ENCODE measurements at regions not wholly inside any gene's neighbourhood (a gene's known extent, or its start where the extent isn't known, plus 50 kb on each side); places are given as distances from the start of the nearest gene placed in this dataset.

DNA sequence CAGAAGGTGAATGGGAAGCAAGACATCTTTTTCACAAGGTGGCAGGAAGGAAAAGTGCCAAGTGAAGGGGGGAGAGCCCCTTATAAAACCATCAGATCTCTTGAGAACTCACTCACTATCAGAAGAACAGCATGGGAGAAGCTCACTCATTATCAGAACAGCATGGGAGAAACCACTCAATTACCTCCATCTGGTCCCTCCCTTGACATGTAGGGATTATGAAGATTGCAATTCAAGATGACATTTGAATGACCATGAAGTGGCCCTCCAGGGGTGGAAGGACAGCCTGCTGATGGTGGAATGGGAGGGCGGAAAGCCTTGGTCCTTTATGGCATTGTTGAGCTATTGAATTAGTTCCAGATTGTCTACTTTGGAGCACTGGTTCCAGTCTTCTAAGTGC is 413.0 kb upstream of the MEX3C start:
- TF ChIP-seq ISL1 (CRISPR knock-in tag; IDR thresholded peaks at IDR 0.05) (no peak), BACH2 (CRISPR knock-in tag; IDR thresholded peaks at IDR 0.05; ENCODE audit: borderline replicate concordance) (no peak), TCF4 (CRISPR knock-in tag; IDR thresholded peaks at IDR 0.05; ENCODE audit: borderline replicate concordance) (no peak), ZFP30 (CRISPR knock-in tag; IDR thresholded peaks at IDR 0.05) (no peak), ZC3H10 (CRISPR knock-in tag; IDR thresholded peaks at IDR 0.05) (no peak), ZNF70 (CRISPR knock-in tag; IDR thresholded peaks at IDR 0.05) (no peak)
- TF ChIP-seq, protein P1, sequence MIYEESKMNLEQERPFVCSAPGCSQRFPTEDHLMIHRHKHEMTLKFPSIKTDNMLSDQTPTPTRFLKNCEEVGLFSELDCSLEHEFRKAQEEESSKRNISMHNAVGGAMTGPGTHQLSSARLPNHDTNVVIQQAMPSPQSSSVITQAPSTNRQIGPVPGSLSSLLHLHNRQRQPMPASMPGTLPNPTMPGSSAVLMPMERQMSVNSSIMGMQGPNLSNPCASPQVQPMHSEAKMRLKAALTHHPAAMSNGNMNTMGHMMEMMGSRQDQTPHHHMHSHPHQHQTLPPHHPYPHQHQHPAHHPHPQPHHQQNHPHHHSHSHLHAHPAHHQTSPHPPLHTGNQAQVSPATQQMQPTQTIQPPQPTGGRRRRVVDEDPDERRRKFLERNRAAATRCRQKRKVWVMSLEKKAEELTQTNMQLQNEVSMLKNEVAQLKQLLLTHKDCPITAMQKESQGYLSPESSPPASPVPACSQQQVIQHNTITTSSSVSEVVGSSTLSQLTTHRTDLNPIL (CRISPR knock-in tag; IDR thresholded peaks at IDR 0.05; ENCODE audit: low read depth) = no peak
- no peak for ATAC-seq

DNA sequence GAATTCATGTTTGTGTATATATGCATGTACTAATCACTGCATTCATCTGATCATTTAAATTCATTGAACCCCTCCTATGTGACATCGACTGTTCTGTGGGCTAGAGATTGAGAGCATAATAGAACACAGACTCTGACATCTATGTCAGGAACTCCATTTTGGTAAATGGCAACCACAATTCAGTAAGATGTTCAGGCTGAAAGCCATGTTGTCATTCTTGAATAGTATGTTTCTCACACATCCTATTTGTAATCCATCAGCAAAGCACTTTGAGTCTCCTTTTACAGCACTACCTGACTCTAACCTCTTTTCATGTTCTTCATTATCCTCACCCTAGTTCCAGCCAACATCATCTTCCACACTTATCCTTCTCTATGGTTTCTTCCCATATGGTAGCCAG is 413.8 kb upstream of the MEX3C start:
- ATAC-seq = no peak
- TF ChIP-seq SNAI2 (CRISPR knock-in tag; IDR thresholded peaks at IDR 0.05) (no peak), BACH2 (CRISPR knock-in tag; IDR thresholded peaks at IDR 0.05; ENCODE audit: borderline replicate concordance) (no peak), ZFP3 (CRISPR knock-in tag; IDR thresholded peaks at IDR 0.05) (no peak), ZFP30 (CRISPR knock-in tag; IDR thresholded peaks at IDR 0.05) (no peak), ZNF565 (CRISPR knock-in tag; conservative IDR thresholded peaks at IDR 0.05; ENCODE audit: low read depth) (no peak), CSDC2 (CRISPR knock-in tag; IDR thresholded peaks at IDR 0.05) (no peak), GLIS3 (CRISPR knock-in tag; IDR thresholded peaks at IDR 0.05) (no peak), TOX (CRISPR knock-in tag; IDR thresholded peaks at IDR 0.05; ENCODE audit: borderline replicate concordance) (no peak), ZNF8 (CRISPR knock-in tag; IDR thresholded peaks at IDR 0.05) (no peak), RARB (CRISPR knock-in tag; IDR thresholded peaks at IDR 0.05) (no peak), ISL1 (CRISPR knock-in tag; IDR thresholded peaks at IDR 0.05) (no peak), ZNF70 (CRISPR knock-in tag; IDR thresholded peaks at IDR 0.05) (no peak)
- TF ChIP-seq, protein P2, sequence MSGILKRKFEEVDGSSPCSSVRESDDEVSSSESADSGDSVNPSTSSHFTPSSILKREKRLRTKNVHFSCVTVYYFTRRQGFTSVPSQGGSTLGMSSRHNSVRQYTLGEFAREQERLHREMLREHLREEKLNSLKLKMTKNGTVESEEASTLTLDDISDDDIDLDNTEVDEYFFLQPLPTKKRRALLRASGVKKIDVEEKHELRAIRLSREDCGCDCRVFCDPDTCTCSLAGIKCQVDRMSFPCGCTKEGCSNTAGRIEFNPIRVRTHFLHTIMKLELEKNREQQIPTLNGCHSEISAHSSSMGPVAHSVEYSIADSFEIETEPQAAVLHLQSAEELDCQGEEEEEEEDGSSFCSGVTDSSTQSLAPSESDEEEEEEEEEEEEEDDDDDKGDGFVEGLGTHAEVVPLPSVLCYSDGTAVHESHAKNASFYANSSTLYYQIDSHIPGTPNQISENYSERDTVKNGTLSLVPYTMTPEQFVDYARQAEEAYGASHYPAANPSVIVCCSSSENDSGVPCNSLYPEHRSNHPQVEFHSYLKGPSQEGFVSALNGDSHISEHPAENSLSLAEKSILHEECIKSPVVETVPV (CRISPR knock-in tag; IDR thresholded peaks at IDR 0.05) = no peak
- TF ChIP-seq, protein P3, sequence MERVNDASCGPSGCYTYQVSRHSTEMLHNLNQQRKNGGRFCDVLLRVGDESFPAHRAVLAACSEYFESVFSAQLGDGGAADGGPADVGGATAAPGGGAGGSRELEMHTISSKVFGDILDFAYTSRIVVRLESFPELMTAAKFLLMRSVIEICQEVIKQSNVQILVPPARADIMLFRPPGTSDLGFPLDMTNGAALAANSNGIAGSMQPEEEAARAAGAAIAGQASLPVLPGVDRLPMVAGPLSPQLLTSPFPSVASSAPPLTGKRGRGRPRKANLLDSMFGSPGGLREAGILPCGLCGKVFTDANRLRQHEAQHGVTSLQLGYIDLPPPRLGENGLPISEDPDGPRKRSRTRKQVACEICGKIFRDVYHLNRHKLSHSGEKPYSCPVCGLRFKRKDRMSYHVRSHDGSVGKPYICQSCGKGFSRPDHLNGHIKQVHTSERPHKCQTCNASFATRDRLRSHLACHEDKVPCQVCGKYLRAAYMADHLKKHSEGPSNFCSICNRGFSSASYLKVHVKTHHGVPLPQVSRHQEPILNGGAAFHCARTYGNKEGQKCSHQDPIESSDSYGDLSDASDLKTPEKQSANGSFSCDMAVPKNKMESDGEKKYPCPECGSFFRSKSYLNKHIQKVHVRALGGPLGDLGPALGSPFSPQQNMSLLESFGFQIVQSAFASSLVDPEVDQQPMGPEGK (CRISPR knock-in tag; IDR thresholded peaks at IDR 0.05; ENCODE audit: borderline replicate concordance) = no peak
- TF ChIP-seq, protein P1 (CRISPR knock-in tag; IDR thresholded peaks at IDR 0.05; ENCODE audit: low read depth) = no peak

DNA sequence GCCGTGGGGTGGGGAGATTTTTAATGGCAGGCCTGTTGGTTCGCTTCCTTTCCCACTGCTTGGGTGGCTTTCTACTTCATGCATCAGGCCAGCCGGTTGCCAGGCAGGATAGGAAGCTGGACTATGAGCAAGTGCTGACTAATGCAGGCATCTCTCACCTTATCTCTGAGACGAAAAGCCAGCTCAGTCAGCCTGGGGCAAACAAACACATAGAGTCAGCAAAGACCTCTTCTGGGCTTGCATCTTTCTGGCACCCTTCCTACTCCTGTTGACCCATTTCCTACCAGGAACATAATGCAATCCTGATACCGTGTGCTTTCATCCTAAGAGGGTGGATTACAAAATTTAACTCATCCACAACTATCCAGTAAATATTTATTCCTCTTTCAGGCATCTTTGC is 416.6 kb upstream of the MEX3C start:
- ATAC-seq = peak; percentile 36; the same call in 1 of the 3 replicates

More for the DNA sequence above, 416.6 kb upstream of the MEX3C start:
- no peak for TF ChIP-seq ZFP30 (CRISPR knock-in tag; IDR thresholded peaks at IDR 0.05)
- TF ChIP-seq ZC3H10 (CRISPR knock-in tag; IDR thresholded peaks at IDR 0.05) = no peak
- TF ChIP-seq ARNTL (CRISPR knock-in tag; IDR thresholded peaks at IDR 0.05; ENCODE audit: borderline replicate concordance, low read depth) = no peak
- TF ChIP-seq, protein P4, sequence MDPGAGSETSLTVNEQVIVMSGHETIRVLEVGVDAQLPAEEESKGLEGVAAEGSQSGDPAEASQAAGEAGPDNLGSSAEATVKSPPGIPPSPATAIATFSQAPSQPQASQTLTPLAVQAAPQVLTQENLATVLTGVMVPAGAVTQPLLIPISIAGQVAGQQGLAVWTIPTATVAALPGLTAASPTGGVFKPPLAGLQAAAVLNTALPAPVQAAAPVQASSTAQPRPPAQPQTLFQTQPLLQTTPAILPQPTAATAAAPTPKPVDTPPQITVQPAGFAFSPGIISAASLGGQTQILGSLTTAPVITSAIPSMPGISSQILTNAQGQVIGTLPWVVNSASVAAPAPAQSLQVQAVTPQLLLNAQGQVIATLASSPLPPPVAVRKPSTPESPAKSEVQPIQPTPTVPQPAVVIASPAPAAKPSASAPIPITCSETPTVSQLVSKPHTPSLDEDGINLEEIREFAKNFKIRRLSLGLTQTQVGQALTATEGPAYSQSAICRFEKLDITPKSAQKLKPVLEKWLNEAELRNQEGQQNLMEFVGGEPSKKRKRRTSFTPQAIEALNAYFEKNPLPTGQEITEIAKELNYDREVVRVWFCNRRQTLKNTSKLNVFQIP (CRISPR knock-in tag; IDR thresholded peaks at IDR 0.05; ENCODE audit: borderline replicate concordance, low read depth) = no peak
- TF ChIP-seq, protein P2 (CRISPR knock-in tag; IDR thresholded peaks at IDR 0.05) = no peak
- TF ChIP-seq ZNF70 (CRISPR knock-in tag; IDR thresholded peaks at IDR 0.05) = no peak
- TF ChIP-seq, protein P1 (CRISPR knock-in tag; IDR thresholded peaks at IDR 0.05; ENCODE audit: low read depth) = no peak

Measured in SK-N-SH treated with all-trans-retinoic acid at 6 μM for 48 hours (cell line).